Left lung (tissue), 4 donors: ENCODE measurements at regions not wholly inside any gene's neighbourhood (a gene's known extent, or its start where the extent isn't known, plus 50 kb on each side); places are given as distances from the start of the nearest gene placed in this dataset.
A peak's percentile ranks its signal among the peaks of the same experiment; 100 is the strongest.

Experiments
- ATAC-seq: fragments of 200-7000 bp; cut with Tn5 transposase; one replicate; pipeline ENCODE4 v1.9.1; 2020; ENCODE audit warnings: moderate library complexity
- DNase-seq, 4 donors: peaks; one replicate each; pipeline ENCODE4 v3.0.0-alpha.2; 2013 to 2020
- H3K27ac ChIP-seq, 2 donors: fragments of 200-600 bp; sonication (generic) in 1 of 2; one replicate each; pipeline versions ENCODE4 v1.5.0 to v1.8.0; 2020 to 2021
- H3K27me3 ChIP-seq, 2 donors: fragments of 200-600 bp; sonication (generic) in 1 of 2; one replicate each; pipeline versions ENCODE4 v1.5.0 to v1.8.0; 2020 to 2021
- H3K36me3 ChIP-seq, 2 donors: fragments of 200-600 bp; sonication (generic) in 1 of 2; one replicate each; pipeline versions ENCODE4 v1.5.0 to v1.8.0; 2020 to 2021
- H3K4me1 ChIP-seq, 2 donors: fragments of 200-600 bp; one replicate each; pipeline ENCODE4 v1.8.0; 2021
- H3K4me3 ChIP-seq, 2 donors: fragments of 200-600 bp; sonication (generic) in 1 of 2; one replicate each; pipeline versions ENCODE4 v1.5.0 to v1.8.0; 2020 to 2021; ENCODE audit warnings: mild to moderate bottlenecking in 1 of 2
- H3K9me3 ChIP-seq, 2 donors: fragments of 200-600 bp; sonication (generic) in 1 of 2; one replicate each; pipeline versions ENCODE4 v1.5.0 to v1.8.0; 2020 to 2021
- intact Hi-C, 2 donors: fragments of 100-400 bp; cut with DNase I; formaldehyde crosslinking; loops; one replicate each; pipeline versions ENCODE4 v1.11.2 to v1.14.2; 2022
- TF ChIP-seq, protein P1 (sequence below), 2 donors: fragments of 200-600 bp; sonication (generic) in 1 of 2; IDR thresholded peaks; one replicate each; pipeline versions ENCODE4 v1.5.0 to v1.8.0; 2021; ENCODE audit warnings: antibody characterized with exemption in 2 of 2
- donor health status: DM: no; HTN: yes; CAD: no.
- donor health status: DM: no; HTN: no; CAD: no.

GRCh38 chr6:155654474-155654873 lies 198.8 kb upstream of the NOX3 start:
- Histone ChIP-seq H3K9me3 (peaks cover 0 to 4% of the 10 kb centered on the region in 2 donors), H3K4me3 (no peak overlapping the region), H3K27ac (no peak overlapping the region), H3K36me3 (no peaks in the 10 kb centered on the region), H3K27me3 (no peaks in the 10 kb centered on the region), H3K4me1 (no peaks in the 10 kb centered on the region)
- intact Hi-C loops, result no loop called here
- ATAC-seq (no peak), DNase-seq (no peak)
- TF ChIP-seq, protein P1, sequence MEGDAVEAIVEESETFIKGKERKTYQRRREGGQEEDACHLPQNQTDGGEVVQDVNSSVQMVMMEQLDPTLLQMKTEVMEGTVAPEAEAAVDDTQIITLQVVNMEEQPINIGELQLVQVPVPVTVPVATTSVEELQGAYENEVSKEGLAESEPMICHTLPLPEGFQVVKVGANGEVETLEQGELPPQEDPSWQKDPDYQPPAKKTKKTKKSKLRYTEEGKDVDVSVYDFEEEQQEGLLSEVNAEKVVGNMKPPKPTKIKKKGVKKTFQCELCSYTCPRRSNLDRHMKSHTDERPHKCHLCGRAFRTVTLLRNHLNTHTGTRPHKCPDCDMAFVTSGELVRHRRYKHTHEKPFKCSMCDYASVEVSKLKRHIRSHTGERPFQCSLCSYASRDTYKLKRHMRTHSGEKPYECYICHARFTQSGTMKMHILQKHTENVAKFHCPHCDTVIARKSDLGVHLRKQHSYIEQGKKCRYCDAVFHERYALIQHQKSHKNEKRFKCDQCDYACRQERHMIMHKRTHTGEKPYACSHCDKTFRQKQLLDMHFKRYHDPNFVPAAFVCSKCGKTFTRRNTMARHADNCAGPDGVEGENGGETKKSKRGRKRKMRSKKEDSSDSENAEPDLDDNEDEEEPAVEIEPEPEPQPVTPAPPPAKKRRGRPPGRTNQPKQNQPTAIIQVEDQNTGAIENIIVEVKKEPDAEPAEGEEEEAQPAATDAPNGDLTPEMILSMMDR (IDR thresholded peaks at IDR 0.05), result no peak

DNA sequence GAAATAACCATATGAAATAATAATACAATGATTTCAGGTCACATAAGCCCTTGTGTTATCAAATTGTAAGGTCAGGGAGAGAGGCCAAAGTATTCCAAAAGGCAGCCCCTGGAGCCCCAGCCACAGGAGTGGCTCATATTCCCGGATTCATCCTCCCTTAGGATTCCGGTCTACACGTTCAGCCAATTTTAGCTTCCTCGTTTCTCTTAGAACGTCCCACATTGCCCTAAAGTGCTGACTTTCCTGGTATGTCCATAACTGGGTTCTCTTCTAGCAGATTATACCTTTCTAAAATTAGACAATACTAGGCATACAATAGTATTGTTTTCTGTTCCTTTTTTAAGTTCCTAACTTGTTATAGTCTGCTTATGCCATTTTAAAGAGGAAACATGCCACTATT lies 192.7 kb upstream of the NOX3 start:
- Histone ChIP-seq H3K36me3 (no peaks in the 10 kb centered on the region), H3K27ac (no peak overlapping the region), H3K4me3 (no peak overlapping the region), H3K27me3 (no peaks in the 10 kb centered on the region), H3K9me3 (peaks cover 0 to 4% of the 10 kb centered on the region in 2 donors), H3K4me1 (no peaks in the 10 kb centered on the region)
- TF ChIP-seq, protein P1 (IDR thresholded peaks at IDR 0.05), result no peak
- no peak for ATAC-seq
- intact Hi-C loops, result no loop called here
- DNase-seq, result no peak

DNA sequence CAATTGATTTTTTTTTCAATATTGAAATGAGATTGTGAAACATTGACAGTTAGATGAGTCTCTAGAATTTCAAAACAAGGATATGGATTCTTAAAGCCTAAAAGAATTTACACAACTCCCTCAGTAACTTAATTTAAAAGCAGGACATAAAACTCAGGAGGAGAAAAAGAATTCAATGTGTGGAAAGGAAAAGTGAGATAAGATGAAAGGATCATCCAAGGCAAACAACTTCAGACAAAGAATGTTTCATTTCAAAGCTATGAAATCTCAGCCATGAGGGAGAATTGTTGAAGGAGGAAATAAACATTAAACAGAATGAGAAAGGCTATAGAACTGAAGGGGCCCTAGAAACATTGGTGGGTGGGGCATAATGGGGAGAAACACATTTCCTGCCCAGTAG lies 191.7 kb upstream of the NOX3 start:
- intact Hi-C loops, result no loop called here

GRCh38 chr6:155646443-155646842 lies 190.8 kb upstream of the NOX3 start:
- intact Hi-C loops, result no loop called here
- peak; percentile 46 for ATAC-seq
- Histone ChIP-seq H3K36me3 (no peaks in the 10 kb centered on the region), H3K4me3 (no peak overlapping the region), H3K9me3 (peaks cover 0 to 13% of the 10 kb centered on the region in 2 donors), H3K4me1 (no peaks in the 10 kb centered on the region), H3K27ac (no peak overlapping the region), H3K27me3 (no peaks in the 10 kb centered on the region)
- TF ChIP-seq, protein P1 (IDR thresholded peaks at IDR 0.05), result no peak
- peak in 2 of 4 donors; percentile 34 to 50 for DNase-seq

More for the DNA sequence above, 191.7 kb upstream of the NOX3 start:
- TF ChIP-seq, protein P1 (IDR thresholded peaks at IDR 0.05), result no peak
- H3K36me3 ChIP-seq, result no peaks in the 10 kb centered on the region
- peaks cover 0 to 5% of the 10 kb centered on the region in 2 donors for H3K9me3 ChIP-seq
- H3K27ac ChIP-seq, result no peak overlapping the region
- H3K4me3 ChIP-seq, result no peak overlapping the region
- DNase-seq (no peak), ATAC-seq (no peak)
- H3K27me3 ChIP-seq, result no peaks in the 10 kb centered on the region
- H3K4me1 ChIP-seq, result no peaks in the 10 kb centered on the region

DNA sequence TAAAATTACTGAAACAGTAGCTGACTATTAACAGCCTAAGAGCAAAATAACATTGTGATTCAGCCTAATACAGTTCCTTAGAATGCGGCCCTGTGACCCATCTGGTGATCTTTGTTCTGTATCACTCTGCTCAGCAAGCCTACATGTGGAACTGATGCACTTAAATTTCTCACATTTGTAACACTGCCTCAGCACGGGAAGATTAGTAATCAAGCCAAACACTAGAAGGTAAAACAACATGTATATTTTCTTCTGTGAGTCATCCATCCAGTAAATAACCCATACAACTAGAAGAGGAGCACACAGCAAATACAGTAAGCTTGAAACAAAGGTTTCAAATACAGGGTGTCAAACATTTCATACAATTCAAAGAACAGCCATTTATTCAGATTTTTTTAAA lies 189.7 kb upstream of the NOX3 start:
- Histone ChIP-seq H3K4me3 (no peak overlapping the region), H3K9me3 (peaks cover 0 to 19% of the 10 kb centered on the region in 2 donors), H3K27me3 (no peaks in the 10 kb centered on the region), H3K4me1 (no peaks in the 10 kb centered on the region), H3K36me3 (no peaks in the 10 kb centered on the region), H3K27ac (no peak overlapping the region)
- TF ChIP-seq, protein P1 (IDR thresholded peaks at IDR 0.05), result no peak
- ATAC-seq (no peak), DNase-seq (no peak)
- intact Hi-C loops, result no loop called here
